AG10803 (cell line): ENCODE measurements at regions not wholly inside any gene's neighbourhood (a gene's known extent, or its start where the extent isn't known, plus 50 kb on each side); places are given as distances from the start of the nearest gene placed in this dataset.

Source experiments
- DNase-seq: peaks from one replicate; pipeline ENCODE4 v3.0.0; 2010; ENCODE audit warnings: low read depth
- H3K4me3 ChIP-seq: 2 replicates; pipeline ENCODE4 v1.5.1; 2011; ENCODE audit warnings: mild to moderate bottlenecking, low read length, control low read depth
- TF ChIP-seq, protein P1 (sequence below): conservative IDR thresholded peaks from 2 replicates; pipeline ENCODE4 v1.5.1; 2011; ENCODE audit warnings: mild to moderate bottlenecking, low read length, control low read depth, inconsistent platforms

DNA sequence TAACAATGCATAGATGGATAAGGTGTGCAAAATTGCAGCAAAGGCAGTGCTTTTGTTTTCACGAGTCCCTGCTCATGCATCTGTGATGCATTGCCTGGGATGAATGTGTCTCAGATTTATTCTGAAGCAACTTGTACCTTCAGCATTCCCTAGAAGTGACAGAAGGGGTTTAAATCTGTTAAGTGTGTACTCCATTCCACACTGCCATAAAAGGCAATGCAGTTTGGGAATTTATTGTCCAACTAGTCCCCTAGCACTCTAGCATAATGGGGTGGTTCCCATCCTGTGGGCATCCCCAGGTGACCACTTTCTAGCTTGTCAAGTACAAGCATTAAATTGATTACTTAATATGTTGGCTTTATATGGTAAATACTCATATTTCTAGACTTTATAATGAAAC is 306.5 kb upstream of the CBLB start:
- TF ChIP-seq, protein P1, sequence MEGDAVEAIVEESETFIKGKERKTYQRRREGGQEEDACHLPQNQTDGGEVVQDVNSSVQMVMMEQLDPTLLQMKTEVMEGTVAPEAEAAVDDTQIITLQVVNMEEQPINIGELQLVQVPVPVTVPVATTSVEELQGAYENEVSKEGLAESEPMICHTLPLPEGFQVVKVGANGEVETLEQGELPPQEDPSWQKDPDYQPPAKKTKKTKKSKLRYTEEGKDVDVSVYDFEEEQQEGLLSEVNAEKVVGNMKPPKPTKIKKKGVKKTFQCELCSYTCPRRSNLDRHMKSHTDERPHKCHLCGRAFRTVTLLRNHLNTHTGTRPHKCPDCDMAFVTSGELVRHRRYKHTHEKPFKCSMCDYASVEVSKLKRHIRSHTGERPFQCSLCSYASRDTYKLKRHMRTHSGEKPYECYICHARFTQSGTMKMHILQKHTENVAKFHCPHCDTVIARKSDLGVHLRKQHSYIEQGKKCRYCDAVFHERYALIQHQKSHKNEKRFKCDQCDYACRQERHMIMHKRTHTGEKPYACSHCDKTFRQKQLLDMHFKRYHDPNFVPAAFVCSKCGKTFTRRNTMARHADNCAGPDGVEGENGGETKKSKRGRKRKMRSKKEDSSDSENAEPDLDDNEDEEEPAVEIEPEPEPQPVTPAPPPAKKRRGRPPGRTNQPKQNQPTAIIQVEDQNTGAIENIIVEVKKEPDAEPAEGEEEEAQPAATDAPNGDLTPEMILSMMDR: no peak
- no peak for DNase-seq
- no peak overlapping the region for H3K4me3 ChIP-seq

DNA sequence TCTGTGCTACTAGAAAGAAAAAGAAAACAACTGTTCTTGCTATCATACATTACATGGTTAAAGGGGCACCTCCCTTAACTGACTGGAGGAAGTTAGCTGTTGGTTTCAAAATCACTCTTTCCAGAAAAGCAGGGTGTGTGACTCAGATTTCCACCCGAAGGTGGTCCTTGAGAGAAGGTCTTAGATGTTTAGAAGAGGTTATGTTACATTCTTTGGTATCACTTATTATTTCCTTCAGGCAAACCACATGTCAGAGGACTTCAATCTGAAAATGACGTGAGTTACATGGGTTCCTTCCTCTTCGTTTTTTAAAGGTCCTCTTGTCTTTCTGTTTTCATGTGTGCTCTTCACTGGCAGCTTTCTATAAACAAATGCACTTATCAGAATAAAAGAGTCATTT is 307.9 kb upstream of the CBLB start:
- TF ChIP-seq, protein P1: no peak
- peak overlapping the region; percentile 7 for H3K4me3 ChIP-seq
- peak; percentile 12 for DNase-seq

DNA sequence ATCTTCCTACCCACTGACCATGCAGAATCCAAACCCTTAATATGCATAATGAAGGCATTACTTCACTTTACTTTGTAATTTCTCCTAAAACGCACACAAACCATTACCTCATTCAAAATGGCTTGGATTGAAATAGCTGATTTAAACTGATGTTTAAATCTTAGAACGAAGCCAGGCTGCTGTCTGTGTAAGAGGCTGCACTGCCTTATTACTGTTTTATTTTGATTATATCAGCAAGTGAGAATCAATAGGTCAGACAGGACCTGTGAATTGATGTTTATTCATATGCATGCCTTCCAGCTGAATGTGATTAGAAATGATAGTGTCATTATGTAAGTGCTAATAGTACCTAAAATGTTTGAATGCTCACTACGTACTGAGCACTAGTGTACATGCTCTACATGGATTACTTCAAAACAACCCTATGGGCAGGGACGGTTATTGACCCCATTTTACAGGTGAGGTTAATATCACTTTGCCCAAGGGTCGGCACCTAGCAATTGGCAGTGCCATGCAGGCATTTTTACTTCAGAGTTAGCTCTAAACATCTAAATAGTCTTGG is 314.2 kb upstream of the CBLB start:
- no peak for DNase-seq
- TF ChIP-seq, protein P1: no peak
- H3K4me3 ChIP-seq: no peak overlapping the region

DNA sequence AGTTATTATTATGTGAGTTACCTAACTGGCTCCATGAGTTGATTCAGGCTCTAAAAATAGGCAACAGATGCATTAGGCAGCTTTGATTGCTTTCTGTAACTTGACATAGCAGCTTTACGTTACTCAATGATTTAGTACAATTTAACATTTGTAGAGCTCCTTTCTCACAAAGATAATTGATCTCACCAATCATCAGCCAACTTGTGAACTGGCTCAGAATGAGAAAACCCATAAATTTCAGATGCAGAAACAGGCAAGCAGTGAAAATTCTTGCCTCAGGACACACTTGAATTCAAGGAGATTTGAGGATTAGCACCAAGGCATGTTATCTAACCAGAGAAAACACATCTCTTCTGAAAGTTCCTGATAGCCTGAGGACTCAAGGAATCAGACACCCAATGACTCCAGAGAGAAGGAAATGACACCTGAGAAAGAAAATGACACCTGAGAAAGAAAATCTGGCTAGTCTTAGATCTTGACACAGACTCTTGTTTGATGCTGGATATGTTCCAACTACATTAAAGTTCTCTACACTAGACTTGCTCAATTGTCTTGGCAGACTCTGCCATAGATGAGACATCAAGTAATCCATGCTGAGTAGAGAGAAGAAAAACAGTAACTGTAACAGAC is 315.1 kb upstream of the CBLB start:
- H3K4me3 ChIP-seq: no peak overlapping the region
- peak; percentile 87 for DNase-seq
- TF ChIP-seq, protein P1: no peak

DNA sequence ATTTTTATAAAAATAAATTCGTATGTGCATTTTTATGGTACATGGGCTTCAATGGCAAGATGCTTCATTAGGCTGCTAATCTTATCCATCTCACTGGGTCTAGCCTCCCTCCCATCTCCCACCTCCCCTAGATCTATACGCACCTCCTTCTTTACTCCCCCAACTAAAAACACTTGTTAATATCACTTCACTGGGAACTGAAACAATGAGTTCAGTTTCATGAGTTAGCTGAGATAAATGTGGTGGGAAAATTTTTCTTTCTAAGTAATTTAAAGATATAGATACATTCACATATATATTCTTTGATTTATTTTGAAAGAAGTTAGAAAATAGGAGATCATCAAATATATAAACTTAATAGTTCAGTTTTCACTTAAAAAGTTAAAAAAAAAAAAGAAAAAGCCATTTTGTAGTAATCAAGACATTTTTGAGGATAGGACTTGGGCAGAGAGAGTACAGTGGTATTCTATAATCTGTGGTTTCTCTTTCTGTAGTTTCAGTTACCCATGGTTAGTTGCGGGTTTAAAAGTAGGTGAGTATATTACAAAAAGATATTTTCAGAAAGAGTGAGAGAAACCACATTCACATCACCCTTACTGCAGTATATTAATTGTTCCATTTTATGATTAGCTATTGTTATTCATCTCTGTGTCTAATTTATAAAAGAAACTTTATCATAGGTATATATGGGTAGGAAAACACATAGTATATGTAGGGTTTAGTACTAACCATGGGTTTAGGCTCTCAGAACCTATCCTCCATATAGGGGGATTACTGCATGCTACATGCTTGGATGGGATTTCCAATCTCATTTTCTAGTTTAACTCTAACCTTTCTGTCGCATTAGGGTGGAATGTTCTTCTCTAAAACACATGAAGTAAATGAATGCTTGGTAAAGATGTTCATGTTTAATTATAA is 316.0 kb upstream of the CBLB start:
- no peak for DNase-seq
- no peak overlapping the region for H3K4me3 ChIP-seq
- TF ChIP-seq, protein P1: no peak

DNA sequence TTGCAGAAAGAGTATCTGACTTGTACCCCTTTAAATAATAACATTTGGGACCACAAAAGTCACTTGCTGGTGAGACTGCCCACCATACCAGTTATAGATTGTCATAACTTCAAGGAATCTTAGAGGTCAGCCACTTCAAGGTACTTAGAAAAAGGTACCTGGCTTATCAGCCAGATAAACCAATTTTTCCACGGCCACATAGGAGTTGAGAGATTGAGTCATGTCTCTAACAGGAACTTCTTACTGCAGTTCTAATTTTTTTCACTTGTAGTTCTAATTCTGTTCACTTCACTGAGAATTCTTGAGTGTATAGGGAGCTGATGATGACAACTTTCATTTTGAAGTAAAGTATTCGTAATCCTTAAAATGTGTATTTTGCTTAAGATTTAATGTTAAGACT is 317.1 kb upstream of the CBLB start:
- H3K4me3 ChIP-seq: no peak overlapping the region
- TF ChIP-seq, protein P1: no peak

More for the DNA sequence above, 317.1 kb upstream of the CBLB start:
- DNase-seq: no peak
